Fibroblast of the conjunctiva (primary cell): ENCODE measurements at regions not wholly inside any gene's neighbourhood (a gene's known extent, or its start where the extent isn't known, plus 50 kb on each side); places are given as distances from the start of the nearest gene placed in this dataset.

ENCODE experiments used
- DNase-seq: peaks from one replicate; pipeline ENCODE4 v3.0.0-alpha.2; 2010; ENCODE audit warnings: low read depth

DNA sequence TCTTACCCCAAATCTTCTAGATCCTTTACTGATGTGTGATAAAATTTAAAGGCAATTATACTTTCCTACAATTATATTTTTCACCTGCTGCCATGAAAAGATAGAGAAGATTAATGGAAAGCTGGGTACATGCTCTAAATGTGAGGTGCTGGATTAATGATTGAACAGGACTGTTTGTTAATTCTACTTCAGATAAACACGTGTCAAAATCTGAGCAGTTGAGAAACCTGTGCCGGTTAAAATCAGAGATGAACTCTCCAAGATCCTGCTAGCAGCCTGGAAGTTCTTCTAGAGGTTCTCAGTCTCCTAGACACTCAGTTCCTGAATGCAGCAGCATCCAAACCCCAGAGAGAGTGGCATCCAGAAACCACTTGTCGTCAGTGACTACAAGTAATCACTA, 69.2 kb downstream of the INHBA start:
- DNase-seq, result no peak

DNA sequence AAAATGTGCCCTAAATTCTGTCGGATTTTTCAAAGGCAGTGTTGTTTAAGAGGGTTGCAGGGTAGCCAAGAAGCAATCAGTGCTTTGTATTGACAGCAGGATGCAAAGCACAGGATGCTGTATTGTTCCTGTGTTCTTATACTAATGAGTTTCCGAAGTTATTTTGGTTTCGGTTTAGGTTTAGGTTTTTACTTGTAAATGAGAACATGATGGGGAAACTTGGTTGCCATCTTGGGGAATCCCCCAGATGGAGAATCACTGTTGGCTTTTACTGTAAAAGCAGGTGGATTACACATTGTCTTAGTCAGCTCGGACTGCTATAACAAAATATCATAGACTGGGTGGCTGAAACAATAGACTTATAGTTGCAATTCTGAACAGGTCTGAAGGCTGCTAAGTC, 72.1 kb downstream of the INHBA start:
- DNase-seq, result no peak

DNA sequence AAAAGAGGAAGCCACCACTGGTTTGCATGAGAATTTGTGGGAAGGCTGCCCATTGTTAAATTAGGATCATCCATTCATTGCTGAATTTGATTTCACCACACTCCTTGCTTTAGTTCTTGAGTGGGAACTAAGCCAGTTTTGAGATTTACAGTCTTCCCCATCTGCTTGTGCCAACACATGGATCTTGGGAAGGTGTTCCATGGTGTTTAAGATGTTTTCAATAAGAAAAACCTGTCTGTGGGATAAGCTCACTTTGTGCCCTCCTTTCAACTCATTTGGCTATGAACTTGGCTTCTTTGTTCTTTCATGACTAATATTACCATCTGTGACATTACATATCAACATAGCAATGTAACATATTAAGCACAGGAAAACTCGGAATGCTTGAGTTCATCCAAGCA, 73.2 kb downstream of the INHBA start:
- no peak for DNase-seq

DNA sequence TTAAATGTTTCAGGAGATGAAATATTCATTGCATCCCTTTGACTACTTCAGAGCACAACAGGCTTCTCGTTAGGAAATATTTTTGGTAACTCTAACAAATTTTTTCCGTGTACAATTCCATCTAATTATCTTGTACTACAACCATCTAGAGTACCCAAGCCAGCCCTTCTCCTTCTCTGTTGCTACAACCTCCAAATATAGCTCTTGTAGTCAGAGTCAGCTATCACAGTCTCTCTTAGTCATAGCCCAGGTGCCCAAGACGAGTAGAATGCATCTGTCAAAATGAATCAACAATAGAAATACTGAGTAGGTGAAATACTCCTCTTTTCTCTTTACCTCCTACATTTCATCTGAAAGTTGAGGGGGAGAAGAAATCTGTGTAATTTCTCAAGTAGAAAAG, 74.0 kb downstream of the INHBA start:
- DNase-seq, result no peak

DNA sequence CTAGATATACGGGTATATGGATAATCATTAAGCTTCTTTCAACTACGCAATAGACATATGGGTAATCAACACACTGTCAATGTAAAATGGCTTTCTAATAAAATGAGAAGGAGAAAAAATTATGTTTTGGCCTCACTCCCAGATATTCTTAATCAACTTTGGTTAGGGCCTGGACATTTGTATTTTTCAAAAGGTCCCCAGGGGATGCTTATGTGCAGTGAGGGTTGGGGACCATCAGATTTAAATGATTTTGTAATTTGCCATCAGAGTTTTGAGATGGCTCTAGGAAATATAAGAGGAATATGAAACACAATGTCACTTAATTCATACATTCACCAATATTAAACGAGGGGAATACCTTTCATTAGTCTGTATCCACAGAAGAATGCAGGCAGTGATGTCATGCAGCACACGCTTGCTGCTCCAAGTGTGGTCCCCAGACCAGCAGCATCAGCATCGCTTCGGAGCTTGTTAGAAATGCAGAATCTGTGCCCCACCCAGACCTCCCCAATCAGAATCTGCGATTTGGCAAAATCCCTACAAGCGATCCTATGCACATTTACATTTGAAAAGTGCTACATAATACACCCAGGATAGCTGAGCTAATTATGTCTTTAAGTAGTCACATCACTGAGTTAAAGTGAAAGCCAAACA, 75.1 kb downstream of the INHBA start:
- DNase-seq, result no peak

- DNase-seq, result no peak
Measured at GRCh38 chr7:41624818-41625217, 78.1 kb downstream of the INHBA start.

- no peak for DNase-seq
Measured at GRCh38 chr7:41621953-41622831, 80.7 kb downstream of the INHBA start.

DNA sequence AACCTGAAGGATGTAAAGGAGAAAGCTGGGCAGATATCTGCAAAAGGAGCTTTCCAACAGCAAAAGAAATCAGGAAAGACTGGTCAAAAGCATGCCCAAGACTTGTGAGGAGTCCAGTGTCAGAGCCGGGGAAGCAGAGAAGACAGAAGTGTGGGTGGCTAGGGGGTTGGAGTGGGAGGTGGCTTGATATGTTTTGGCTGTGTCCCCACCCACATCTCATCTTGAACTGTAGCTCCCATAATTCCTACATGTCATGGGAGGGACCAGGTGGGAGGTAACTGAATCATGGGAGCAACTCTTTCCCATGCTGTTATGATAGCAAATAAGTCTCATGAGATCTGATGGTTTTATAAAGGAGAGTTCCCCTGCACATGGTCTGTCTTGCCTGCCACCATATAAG, 84.9 kb downstream of the INHBA start:
- DNase-seq, result no peak

DNA sequence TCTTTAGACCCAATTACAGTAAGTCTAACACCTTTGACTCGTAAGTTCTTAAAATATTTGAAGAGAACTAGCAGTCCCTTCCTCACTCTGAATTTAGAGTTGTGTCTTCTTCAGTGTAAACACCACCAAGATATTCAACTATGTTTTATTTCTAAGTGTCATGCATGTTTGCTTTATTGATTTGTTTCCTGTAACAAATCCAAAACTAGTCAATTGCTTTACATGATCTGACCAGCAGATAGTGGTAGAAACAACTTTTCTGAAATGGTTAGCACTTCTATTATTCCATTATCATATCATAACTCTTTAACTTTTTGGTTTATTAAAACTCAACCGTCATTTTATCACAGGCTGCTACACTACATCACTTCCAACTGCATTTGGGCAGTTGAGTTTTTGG, 90.1 kb downstream of the INHBA start:
- DNase-seq, result no peak

DNA sequence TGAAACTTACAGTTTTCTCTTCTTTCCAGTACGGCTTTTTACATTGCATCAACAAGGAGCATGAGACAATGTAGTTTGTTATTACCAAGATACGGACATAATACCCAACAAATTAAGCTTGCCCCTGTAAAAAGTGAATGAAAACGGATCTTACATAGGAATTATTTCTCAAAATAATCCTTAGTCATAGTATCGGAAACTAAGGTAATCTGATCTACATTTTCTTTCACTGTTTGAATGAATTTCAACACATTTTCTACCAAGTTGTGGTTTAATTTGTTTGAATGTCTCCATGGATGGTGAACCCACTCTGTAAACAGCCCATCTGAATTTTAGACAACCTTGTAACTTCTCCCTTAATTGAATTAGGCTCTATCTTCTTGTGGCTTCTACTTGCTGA, 90.5 kb downstream of the INHBA start:
- DNase-seq, result no peak

- no peak for DNase-seq
Measured at GRCh38 chr7:41608447-41608846, 94.4 kb downstream of the INHBA start.

DNA sequence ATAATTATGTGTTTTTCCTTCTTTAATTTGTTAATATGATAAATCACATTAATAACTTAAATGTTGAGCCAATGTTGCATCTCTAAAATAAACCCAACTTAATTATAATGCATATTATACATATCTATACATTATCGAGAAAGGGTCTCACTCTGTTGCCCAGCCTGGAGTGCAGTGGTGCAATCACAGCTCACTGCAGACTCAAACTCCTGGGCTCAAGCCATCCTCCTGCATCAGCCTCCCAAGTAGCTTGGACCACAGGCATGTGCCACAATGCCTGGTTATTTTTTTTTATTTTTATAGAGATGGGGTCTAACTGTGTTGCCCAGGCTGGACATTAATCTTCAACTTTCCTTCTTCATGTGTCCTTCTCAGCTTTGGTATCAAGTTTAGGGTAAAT, 98.9 kb downstream of the INHBA start:
- DNase-seq, result no peak

DNA sequence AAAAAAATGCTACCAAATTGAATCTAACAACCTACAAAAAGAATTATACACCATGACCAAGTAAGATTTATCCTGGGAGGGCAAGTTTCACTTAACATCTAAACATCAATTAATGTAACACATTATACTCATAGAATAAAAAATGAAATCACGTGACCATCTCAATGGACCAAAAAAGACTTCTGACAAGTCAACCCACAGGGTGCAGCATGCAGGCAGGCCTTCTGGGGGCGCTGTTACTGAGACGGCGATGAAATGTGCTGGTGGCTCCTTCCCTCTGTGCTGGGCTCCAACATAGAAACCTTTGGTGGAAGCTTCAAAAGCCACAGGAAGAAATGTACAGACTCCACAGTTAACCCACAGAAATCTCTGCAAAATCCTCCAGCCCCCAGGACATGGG, 103.1 kb downstream of the INHBA start:
- DNase-seq, result no peak

DNA sequence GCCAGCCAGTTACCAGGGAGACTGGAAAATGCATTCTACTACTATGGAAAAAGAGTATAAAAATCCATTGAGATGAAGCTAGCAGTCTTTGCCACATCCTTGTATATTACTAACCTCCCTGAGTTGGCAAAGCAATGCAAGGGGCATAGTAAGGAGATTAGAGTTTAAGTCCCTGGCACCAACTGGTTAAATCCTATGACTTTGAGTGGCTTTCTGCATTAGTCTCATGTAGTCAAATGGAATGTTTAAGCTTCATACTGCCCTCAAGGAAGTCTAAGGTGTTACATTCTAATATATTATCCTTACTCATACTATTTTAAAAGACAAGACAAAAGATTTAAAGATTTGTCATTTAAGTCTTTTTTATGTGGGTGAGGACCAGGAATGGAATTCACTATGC, 110.1 kb downstream of the INHBA start:
- DNase-seq, result no peak

DNA sequence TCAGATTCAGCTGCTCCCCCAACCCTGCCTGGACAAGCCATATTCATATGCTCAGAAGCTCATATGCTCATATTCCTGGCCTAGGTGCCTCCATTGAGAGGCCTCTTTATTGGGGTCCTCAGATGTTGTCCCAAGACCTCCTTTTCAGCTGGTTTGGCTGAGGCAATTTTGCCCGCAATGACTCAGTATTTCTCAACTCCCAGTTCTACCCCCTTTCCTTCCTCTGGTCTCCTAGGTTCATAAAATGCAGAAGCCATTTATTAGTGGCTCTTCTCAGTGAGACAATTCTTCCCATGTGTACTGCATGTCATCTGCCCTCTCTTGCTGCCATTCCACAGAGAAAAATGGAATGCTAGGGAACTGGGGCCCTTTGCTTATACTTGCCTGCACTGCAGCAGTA, 110.7 kb downstream of the INHBA start:
- DNase-seq, result no peak

- no peak for DNase-seq
Measured at GRCh38 chr7:41590986-41591385, 111.9 kb downstream of the INHBA start.

DNA sequence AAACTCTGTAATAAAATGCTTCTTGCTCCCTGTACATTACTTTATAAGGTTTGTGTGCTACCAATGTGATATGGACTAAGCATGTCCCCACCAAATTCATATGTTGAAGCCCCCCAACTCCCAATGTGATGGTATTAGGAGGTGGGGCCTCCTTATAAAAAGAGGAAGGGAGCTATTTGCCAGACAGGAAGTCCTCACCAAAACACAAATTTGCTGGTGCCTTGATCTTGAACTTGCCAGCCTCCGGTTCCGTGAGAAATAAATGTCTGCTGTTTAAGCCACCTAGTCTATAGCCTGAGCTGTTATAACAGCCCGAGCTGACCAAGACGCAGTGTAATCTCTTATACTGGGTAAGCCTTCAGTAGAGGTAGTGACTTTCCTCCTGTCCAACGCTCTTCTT, 114.5 kb downstream of the INHBA start:
- no peak for DNase-seq

DNA sequence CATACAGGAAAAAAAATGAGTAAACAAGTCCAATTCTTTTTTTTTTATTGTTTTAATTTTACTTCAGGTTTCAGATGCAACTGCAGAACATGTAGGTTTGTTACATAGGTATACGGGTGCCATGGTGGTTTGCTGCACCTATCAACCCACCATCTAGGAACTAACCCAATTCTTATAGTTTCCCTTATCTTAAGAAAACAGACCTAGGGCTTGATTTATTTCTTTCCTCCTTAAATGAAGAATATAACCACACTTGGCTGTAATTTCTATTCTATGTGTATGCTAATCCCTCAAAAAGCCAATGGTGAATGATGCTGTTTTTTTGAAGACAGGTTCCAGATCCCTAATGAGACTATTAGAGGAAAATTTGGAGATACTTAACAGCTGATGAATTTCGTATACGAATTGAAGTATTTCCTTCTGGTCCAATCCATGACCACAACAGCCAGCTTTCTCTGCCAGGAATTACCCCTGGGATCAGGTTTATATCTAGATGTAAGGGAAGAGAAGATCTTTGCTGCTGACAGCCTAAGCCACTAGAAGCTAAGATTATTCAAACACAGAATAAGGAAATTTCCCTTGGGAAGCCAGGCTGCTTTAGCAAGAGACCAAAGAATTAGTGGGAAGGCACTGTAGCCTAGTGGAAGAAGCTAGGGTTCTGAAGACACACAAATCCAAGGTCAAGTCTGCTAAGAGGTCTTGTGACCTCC, 115.8 kb downstream of the INHBA start:
- DNase-seq, result no peak

DNA sequence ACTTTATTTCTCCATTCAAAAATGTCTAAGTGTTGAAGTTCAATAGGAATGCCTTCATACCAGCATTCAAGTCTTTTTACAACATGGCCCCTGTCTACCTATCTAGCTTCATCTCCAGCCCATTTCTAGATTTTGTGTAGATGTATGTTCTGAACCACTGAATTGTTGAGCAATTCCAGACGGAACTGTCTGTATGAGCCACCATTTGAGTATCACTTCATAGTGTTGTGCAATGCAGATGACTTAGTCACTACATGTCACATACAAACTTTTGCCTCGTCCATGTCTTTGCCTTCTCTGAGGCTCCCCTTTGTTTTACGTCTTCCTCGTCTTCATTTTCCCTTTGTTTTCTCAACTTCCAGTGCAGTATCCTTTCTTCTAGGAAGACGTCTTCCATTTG, 118.1 kb downstream of the INHBA start:
- no peak for DNase-seq

DNA sequence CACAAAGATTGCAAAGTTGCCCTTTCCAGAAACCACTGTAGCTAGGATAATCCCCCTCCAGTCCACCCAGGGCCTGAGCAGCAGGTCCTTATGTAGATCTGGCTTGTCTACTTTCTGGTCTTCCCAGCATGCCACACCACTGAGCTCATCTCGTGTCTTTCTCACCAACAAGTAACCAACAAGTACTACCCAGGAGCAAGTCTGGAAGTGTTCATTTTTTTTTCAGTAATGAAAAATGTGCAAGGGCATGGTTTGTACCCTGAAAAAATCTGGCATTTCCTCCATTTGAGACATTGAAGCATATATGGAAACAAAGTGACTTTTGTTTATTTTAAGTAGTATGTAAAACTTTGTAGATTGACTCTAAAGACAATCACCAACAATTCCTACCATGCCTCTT, 120.8 kb downstream of the INHBA start:
- no peak for DNase-seq

DNA sequence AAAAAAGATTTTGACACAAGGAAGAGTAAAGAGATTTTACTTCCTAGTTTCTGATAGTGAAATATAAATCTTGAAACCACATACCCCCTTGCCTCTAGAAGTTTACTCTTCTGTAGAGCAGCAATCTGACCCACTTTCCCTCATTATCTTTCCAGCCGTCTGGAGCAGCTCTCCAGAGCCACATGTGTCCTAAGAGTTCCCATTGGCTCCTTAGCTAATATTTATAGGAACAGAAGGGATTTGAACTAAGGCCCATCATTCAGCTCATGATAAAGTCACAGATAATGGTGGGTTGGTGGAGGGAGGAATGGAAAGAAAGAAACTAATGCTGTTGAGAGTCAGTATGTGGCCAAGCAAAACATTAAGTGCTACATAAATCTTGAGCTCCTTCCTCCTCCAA, 121.8 kb downstream of the INHBA start:
- DNase-seq, result no peak

DNA sequence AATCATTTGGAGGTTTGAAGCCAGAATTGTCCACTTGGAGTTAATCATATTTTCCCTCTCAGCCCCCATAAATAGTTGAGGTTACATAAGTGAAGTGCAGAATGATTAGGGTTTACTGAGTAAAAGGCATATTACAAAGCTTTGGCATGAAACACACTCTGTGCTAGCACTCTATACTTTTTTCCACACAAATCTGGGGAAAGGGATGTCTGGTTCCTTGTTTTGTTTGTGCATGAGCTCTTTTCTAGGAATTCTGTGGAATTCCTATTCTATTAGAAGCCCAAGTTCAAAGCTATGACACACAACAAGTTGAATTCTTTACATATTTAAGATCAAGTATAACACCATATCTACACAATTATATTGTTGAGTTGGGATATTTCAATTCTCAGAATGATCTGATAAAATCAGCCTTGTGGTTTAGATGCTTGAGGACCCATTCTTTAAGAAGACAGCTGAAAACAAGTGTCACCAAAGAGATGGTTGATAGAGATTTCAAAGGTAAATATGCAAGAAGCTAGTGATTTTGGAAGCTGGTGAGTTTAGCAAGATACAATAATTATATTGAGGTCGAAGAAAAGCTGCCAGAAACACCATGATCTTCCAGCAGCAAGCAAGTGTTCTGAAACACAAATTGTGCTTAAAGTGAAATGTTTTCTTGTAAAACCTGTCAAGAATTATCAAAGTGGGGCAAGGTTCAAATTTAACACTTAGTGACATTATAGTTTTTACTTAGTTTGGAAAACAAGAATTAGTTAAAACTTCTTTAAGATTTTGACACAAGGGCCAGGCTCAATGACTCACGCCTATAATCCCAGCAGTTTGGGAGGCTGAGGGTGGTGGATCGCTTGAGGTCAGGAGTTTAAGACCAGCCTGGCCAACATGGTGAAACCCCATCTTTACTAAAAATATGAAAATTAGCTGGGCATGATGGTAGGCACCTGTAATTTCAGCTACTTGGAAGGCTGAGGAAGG, 122.6 kb downstream of the INHBA start:
- DNase-seq, result no peak
